KMS-11 (cell line): ENCODE measurements at regions not wholly inside any gene's neighbourhood (a gene's known extent, or its start where the extent isn't known, plus 50 kb on each side); places are given as distances from the start of the nearest gene placed in this dataset.
"Not testable (repeated sequence)": the region's sequence is repeated elsewhere in the genome, so short reads cannot be mapped to it uniquely, and the experiment has no call there.

Source experiments
- H2AFZ ChIP-seq: fragments of 200-600 bp; sonication (generic); 2 replicates; pipeline ENCODE4 v1.6.1; 2016; ENCODE audit warnings: antibody characterized with exemption, mixed run types, low read depth
- H3K27ac ChIP-seq: fragments of 200-600 bp; sonication (generic); 2 replicates; pipeline ENCODE4 v1.6.1; 2016; ENCODE audit warnings: mild to moderate bottlenecking, mixed run types
- H3K27me3 ChIP-seq: fragments of 200-600 bp; sonication (generic); 2 replicates; pipeline ENCODE4 v1.6.1; 2017; ENCODE audit warnings: mild to moderate bottlenecking, low read depth, mixed run types, moderate library complexity; ENCODE audit not compliant: insufficient read depth
- H3K36me3 ChIP-seq: fragments of 200-600 bp; sonication (generic); 2 replicates; pipeline ENCODE4 v1.6.1; 2017; ENCODE audit warnings: mild to moderate bottlenecking, mixed run types; ENCODE audit not compliant: insufficient read depth
- H3K4me1 ChIP-seq: fragments of 200-600 bp; sonication (generic); 2 replicates; pipeline ENCODE4 v1.6.1; 2016; ENCODE audit warnings: mild to moderate bottlenecking, low read depth, mixed run types; ENCODE audit not compliant: poor library complexity, severe bottlenecking
- H3K4me2 ChIP-seq: fragments of 200-600 bp; sonication (generic); 2 replicates; pipeline ENCODE4 v1.7.0; 2016; ENCODE audit warnings: mild to moderate bottlenecking, mixed run types
- H3K4me3 ChIP-seq: fragments of 200-600 bp; sonication (generic); IDR thresholded peaks from 2 replicates; pipeline ENCODE4 v1.6.1; 2017; ENCODE audit warnings: low read depth, low read length, mixed read lengths; ENCODE audit not compliant: insufficient read depth
- H3K79me2 ChIP-seq: fragments of 200-600 bp; sonication (generic); 2 replicates; pipeline ENCODE4 v1.6.1; 2016; ENCODE audit warnings: low read depth, mixed run types; ENCODE audit not compliant: insufficient read depth
- H3K9ac ChIP-seq: fragments of 200-600 bp; sonication (generic); 2 replicates; pipeline ENCODE4 v1.6.1; 2016; ENCODE audit warnings: mild to moderate bottlenecking, mixed run types
- H4K20me1 ChIP-seq: fragments of 200-600 bp; sonication (generic); 2 replicates; pipeline ENCODE4 v1.6.1; 2016; ENCODE audit warnings: mild to moderate bottlenecking, mixed run types; ENCODE audit not compliant: insufficient read depth
- CTCF ChIP-seq: fragments of 200-600 bp; sonication (generic); conservative IDR thresholded peaks from 2 replicates; pipeline ENCODE4 v1.6.1; 2017; ENCODE audit warnings: low read depth, mild to moderate bottlenecking, antibody characterized with exemption, low read length, moderate library complexity, mixed read lengths

GRCh38 chr9:97096793-97097192 is 57.9 kb upstream of the CTSV start:
- H4K20me1 ChIP-seq: no peaks in the 10 kb centered on the region
- no peak overlapping the region for H3K4me2 ChIP-seq
- no peak overlapping the region for H2AFZ ChIP-seq
- no peak overlapping the region for H3K27ac ChIP-seq
- H3K79me2 ChIP-seq: no peaks in the 10 kb centered on the region
- TF ChIP-seq CTCF: no peak
- no peaks in the 10 kb centered on the region for H3K27me3 ChIP-seq
- no peaks in the 10 kb centered on the region for H3K36me3 ChIP-seq
- no peak overlapping the region for H3K9ac ChIP-seq
- no peak overlapping the region for H3K4me3 ChIP-seq
- H3K4me1 ChIP-seq: no peaks in the 10 kb centered on the region

DNA sequence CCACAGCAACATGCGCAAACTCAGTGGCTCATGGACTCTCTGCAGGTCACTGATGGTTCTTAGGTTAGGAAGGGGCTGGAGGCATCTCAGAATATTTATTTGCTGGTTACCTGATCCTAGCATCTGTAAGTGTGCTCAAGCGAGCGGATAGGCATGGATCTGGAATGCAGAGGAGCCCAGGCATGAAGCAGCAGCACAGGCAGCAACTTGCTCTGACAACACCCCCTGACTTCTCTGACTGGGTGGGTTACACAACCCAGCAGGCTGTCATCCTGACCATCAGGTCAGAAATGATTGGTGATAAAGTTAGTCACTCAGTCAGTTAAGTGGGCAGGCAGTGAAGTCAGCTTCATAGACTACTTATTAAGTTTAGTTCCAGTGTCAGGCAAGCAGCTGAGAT is 50.4 kb upstream of the CTSV start:
- H2AFZ ChIP-seq, H3K4me1 ChIP-seq, H3K36me3 ChIP-seq, H3K4me3 ChIP-seq, H3K4me2 ChIP-seq, H3K27ac ChIP-seq, H4K20me1 ChIP-seq, H3K79me2 ChIP-seq, H3K9ac ChIP-seq, H3K27me3 ChIP-seq: not testable (repeated sequence)
